HG03025 (cell line): ENCODE measurements at regions not wholly inside any gene's neighbourhood (a gene's known extent, or its start where the extent isn't known, plus 50 kb on each side); places are given as distances from the start of the nearest gene placed in this dataset.

Experiments
- ATAC-seq: cut with Tn5 transposase; IDR thresholded peaks from one replicate; pipeline ENCODE4 v1.9.1; 2021; ENCODE audit warnings: mild to moderate bottlenecking, moderate library complexity; ENCODE audit not compliant: unreplicated experiment, low FRiP score

DNA sequence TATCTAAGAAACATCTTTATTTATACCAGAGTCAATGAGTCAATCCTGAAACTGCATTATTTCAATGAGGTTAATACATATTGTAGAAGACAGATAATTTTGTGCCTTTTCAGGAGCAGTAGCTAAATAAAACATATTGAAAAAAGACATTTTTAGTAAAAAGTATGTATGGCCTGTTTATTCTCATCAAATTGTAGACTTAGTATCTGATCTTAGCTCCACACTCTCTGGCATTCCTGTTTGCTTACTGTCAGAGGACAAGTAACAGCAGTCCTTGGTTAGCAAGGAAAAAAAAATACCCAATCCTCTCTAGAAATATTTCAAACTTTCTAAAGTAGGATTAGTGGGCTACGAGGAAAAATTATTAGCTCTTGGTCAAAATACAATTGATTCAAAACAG lies 50.5 kb upstream of the GUCY1A1 start:
- no peak for ATAC-seq

DNA sequence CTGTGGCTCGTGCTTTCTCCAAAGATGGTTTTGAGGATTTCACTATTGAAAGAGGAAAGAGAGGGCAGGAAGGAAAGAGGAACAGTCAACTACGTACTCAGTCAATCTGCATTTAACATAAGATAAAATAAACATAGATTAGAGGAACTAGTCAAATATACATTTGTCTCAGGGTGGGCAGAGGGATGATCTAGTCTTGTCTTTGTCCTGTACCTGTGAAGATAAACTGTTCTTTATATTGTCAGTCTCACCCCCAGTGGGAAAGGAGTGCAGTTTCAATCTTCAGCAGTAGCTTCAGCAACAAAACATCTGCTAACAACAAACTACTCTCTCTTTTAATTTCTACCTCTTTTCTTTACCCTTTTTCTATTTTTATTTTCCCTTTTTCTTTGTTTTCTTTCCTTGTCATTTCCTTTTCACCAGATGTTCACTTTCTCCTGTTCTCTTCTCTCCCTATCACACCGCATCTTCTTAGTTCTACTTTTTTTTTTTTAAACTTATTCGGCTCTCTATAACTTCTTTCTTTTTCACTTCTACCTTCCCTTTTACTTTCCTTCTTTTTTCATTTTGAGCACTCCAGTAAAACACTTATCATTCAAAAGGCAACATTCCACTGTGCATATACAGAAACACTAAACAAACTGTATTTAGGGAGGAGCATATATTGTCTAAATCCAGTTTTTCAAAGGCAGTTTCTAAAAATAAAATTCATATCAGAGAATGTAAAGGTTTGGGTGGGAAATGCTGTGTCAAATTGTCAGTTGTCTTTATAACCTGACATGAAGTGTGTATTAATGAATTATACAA lies 51.4 kb upstream of the GUCY1A1 start:
- ATAC-seq: no peak

DNA sequence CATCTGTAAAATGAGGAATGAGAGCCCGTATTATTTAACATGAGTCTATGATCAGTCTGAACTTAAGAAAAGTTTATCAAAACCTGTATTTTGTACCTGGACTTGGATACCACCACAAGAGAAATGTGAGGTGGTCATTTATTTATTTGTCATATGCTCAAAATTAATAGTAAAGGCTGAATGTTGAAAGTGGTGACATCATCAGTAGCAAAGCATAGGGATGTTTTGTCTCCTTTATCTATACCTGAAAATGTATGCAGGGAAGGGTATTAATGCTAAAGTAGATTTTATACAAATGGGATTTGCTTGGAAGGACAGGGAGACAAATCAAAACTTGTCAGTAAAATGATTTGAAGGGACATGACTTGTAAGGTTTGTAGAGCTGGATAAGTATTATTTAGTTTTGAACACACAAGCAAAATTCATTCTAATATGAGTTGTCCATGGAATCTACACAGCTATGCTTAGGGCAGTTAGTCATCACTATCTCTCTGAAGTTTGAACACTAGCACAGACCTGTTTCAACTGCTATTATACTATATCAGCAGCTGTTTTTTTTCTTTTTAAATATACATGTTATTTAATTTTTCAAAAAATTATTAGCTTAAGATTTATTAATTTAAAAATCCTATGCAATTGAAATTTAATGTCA lies 52.4 kb upstream of the GUCY1A1 start:
- ATAC-seq: no peak

DNA sequence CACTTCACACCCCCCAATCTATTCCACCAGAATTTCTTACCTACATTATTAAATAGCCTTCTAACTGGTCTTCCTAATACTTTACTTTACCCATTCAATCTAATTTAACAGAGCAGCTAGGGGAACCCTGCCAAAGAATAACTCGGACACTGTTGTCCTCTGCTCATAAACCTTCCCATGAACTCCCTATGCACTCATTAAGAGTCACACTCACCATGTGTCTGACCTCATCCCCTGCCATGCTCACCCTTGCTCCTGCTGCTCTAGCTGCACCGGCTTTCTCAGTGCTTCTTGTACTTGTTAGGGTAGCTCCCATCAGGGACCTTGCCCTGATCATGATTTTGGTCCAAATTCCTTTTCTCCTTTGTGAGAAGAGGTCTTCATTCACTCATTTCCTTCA lies 54.6 kb upstream of the GUCY1A1 start:
- no peak for ATAC-seq

DNA sequence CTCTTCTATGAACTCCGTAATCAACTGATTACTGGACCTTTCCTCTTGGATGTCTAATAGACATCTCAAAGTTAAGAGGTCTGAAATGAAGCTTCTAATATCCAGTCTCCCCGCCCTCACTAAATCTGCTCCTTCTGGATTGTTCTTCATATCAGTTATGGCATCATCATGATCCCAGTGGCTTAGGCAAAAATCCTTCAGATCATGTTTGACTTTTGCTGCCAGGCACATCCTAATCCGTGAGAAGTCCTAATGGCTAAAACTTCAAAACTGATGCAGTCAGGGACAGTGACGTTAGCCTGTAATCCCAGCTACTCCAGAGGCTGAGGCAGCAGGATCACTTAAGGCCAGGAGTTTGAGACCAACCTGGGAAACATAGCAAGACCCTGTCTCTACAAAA lies 55.1 kb upstream of the GUCY1A1 start:
- ATAC-seq: no peak

DNA sequence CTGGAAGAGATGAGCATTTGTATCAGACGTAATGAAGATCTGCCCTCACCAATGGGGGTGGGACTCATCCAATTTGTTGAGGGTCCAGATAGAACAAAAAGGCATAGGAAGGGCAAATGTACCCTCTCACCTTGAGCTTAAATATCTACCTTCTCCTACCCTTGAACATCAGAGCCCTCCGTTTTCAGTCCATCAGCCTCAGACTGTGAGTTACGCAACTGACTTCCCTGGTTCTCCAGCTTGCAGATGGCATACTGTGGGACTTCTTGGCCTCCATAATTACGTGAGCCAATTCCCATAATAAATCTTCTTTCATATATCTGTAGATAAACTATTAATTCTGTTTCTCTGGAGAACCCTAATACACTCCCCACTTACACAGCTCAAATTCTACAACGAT lies 56.5 kb upstream of the GUCY1A1 start:
- ATAC-seq: no peak

DNA sequence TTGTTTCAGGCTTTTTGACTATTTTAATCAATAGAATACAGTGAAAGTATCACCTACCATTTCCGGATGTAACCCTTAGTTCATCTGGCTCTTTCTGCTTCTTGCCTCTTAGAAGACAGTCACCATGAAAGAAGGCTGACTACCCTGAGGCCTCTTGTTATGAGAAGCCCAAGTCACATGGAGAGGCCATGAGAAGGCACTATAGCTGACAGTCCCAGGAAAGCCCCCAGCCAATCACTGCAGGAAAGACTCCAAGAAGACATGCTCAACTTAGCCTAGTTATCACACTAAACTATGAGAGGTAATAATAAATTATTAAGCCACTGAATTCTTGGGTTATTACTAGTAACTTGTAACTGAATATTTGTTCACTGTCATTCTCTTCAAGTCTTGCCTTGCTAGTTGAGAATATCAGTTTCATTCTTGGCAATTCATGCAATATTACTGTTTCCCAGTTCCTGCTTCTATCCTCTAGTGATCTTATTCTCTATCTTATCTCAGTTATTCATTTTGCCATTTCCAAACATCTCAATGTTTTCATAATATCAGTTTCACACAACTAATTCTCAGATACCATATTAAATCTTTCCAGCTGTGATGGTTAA lies 57.1 kb upstream of the GUCY1A1 start:
- no peak for ATAC-seq

DNA sequence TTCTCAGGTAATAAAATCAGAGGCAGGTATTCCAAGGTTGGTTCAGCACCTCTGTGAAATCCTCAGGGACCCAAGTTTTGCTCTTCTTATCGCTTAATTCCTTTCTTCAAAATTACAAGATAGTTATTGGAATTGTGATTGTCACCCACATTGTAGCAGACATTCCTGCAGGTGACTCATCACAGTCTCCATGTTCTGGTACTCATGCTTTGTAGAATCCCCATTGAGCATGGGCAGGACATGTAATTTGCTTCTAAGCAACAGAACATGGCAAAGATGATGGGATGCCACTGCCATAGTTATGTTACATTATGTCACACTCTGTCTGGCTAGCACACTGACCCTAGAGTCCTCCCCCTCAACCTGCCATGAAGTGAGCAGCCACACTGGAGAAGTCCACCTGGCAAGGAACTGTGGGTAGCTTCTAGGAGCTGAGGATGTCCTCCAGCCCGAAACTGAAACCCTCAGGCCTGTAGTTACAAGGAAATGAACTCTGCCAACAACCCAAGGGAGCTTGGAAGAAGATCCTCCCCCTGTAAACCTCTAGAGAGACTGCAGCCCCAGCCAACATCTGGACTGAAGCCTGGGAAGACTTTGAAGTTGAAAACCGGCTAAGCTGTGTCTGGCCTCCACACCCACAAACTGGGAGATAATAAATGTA lies 58.3 kb upstream of the GUCY1A1 start:
- no peak for ATAC-seq

DNA sequence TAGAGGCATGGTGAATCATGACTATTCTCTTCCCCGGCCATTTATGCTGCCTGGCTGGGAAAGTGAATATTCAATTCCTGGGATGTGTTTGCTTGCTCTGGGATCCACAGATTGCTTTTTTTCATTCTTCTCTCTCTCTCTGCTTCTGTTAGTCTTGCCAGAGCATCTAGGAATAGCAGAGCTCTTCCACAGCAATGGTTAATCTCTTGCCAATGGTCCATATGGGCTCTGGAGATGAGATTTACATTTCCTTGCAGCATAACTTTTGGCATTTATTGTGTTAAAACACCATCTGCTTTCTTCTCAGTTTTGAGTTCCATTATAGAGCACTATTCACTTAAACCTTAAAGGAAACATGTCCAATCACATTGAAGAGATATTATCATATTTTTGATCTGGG lies 59.2 kb upstream of the GUCY1A1 start:
- ATAC-seq: no peak

DNA sequence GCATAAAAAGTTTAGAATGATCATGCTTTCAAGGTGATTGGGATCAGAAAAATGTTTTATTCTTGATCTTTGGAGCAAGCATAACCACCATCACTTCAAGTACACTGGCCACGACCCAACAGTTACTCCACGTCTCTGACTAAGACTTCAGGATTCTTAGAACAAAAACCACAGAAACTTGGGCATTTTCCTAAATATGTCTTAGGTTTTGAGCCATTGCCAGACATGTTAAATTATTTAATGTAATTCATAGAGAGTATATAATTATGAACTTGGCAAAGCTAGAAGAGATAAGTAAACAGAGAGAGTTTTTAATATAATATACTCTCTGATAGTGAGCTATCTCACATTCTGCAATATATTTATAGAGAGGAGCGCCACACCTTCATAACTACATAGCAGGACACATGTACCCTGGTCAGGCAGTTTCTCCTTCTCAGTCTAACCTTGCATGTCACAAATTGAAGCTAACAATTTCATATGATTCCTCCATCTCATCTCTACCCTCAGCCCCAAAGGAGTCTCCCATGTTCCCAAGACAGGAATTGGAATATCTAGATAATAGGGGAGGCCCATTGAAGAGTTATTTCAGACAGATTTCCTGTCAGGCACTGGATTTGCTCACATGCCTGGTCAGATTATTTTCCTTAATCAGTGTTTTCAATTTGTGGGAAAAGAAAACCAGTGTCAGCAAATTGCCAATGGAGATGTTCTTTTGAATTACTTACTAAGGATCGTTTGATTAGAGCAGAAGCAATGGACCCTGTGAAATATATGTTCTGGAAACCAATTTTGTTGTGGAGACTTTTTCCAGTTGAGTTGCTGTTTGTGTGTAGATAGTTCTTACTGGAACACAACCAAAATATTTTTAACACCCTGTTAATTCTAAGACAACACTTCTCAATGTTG lies 61.7 kb upstream of the GUCY1A1 start:
- no peak for ATAC-seq

DNA sequence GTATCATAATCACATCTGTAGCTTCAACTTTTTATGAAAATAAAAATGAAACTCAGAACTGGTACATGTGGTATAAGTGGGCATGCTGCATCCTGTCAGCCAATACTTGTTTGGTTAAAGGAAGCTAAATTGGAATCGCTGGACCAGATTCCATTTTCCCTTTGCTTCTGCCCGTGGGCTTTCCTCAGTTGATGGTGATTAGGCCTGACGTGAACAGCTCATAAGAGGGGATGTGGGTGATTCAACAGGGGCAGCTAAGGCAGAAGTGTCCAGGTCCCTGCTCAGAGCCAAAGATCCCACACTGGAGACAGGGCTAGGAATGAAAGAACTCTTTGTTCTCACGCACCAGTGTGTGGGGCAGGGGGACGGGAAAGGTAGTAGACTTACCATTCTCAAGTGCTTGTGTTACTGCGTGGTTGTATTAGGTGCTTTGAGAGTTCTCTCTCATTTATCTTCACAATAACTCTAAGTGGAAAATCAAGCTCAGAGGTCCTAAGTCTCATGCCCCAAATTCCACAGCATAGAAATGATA lies 63.2 kb upstream of the GUCY1A1 start:
- no peak for ATAC-seq

DNA sequence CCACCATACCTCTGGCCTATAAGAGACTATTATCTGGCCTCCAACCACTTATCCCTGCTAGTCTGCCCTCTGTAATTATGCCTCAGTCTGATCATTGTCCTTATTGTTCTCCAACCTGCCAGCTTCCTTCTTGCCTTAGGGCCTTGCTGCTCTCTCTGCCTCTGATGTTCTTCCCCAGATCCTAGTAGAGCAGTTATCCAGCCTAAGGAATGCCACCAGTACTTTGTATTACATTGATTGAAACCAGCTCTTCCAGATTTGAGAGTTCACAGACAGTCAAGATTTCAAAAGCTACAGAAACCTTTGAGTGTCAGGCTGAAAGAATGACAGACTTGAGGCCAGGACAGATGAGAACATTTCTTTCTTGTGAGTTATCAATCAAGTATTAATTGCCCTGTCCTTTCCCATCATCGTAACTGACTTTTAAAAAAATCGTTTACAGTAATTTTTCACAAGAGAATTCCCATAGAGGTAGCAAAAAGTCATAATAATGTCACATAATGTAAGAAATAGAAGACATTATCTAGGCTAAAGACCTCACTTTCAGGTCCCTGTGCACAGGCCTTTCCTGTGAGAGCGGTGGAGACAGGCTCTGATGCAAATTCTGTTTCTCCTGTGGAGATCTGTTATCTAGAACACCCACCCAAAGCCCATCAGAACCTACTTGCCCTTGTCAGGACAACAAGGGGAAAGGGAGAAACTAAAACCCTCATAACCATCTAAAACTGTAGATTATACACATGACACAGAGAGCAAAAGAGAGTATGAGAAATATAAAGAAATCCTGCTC lies 64.1 kb upstream of the GUCY1A1 start:
- ATAC-seq: no peak

DNA sequence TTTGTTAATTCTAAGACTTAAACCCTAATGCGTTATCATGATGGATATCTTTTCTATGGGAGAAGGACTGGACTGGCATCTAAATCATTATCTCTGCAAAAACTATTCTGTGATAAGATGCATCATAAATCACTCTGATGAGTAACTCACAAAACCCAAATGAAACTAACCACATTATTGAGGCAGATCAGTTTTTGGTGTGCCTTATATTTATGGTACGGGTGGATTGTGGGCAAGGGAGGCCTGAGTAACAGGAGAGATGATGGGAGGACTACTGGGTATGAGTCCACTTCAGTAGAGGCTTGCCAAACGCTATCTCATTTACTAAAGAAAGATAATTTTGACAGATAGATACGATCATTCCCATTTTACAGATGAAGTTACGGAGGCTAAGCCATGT lies 66.4 kb upstream of the GUCY1A1 start:
- no peak for ATAC-seq

DNA sequence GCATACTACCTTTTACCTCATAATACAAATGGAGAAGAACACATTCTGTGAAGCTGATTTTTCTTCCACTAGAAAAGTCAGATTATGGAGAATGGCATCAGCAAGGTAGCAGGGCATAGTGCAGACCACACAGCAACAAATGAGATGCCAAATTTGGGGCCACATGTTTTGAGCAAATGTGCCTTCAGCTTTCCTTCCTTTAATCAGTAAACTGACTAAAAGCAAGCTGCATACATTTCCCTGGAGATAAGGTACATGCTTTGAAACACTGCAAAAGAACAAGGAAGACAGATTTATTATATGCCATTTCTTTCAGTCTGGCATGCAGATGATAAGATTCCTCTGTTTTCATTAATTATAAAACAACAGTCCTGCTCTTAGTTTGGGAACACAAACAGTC lies 67.1 kb upstream of the GUCY1A1 start:
- ATAC-seq: no peak

DNA sequence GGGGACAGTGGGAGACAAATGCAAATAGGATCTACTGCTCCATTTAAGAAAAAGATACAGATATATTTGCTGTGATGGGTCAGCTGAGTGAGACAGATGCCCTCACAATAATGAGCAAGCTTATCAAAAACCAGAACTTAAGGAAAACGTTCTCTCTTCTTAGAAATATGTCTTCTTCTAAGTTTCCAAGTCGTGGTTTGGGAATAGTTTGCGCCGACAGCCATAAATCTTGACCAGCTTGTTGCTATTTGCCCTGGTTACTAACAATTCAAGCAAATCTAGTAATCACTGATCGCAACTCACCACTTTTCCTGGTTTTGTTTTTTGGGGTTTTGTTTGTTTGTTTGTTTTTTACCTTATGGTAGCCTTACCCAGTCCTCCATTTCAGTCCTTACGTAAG lies 67.6 kb upstream of the GUCY1A1 start:
- ATAC-seq: no peak

DNA sequence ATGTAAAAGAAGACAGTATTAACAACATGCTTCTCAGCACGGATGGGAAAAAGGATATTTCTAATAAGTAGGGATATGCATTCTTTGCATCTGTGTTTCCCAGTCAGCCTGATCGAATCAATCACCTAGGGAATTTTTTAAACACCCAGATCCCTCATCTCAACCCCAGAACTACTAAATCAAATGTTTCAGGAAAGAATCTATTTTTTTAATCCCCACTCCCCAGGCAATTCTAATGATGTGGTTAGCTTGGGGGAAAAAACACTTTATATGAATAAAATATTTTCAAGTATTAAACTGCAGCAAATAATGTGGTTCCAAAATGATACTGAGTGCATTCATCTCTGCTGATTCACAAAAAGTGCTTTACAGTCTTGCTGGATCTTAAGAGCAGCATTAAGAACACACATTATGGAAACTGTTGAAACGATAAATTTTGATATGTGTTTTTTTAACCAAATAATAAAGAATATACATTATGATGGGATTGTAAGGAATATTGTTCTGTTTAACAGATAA lies 68.7 kb upstream of the GUCY1A1 start:
- ATAC-seq: no peak

DNA sequence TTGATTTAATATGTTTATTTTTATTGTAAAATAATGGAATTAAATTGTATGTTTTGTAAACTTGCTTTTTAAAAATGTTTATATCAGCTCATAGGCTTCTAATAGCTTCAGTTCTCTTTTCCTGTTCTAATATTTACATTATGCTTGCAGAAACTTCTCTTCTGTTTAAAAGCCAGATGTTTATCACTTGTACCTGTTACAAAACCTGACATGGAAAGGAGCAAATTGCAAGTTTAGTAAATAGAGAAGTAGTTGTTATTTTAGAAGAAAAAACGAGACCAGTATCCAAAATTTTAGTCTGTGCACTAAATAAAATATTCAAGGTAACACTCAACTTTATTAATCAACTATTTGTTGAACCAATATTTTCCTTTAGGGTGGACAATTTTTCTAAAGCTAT lies 69.4 kb upstream of the GUCY1A1 start:
- no peak for ATAC-seq

DNA sequence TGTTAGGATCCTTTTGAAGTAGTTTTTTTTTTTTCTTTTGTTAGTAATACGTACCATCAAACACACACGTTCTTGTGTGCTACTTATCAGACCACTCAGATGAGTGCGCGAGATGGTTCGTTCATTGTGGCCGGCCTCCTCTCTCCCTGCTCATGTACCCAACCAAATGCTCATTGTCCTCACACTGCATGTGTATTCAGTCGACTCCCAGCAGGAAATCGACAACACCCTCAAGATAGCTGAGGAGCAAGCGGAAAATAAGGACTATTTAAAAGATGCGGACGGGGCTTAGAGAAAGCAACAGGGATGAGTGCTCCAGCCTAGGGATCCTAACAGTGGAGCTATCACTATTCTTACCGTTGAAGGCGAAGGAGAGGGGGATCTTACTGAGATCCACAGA lies 72.9 kb upstream of the GUCY1A1 start:
- ATAC-seq: no peak

DNA sequence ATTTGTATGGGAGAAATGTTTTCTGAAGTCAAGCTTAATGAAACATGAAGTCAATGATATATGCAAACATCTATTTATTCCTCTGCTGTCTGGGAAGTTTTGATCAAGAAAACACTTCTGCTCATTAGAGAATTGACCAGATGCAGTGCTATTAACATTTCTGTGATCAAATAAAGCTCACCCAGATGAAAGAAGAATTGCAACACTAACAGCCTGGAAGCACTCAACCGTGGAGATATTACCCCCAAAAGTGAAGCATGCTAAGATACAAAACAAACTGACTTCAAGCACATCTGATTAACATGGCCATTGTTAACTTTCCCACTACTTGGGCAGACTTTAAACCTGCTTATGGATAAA lies 73.7 kb upstream of the GUCY1A1 start:
- no peak for ATAC-seq
